ENCODE measurements at regions not wholly inside any gene's neighbourhood (a gene's known extent, or its start where the extent isn't known, plus 50 kb on each side); places are given as distances from the start of the nearest gene placed in this dataset.

DNA sequence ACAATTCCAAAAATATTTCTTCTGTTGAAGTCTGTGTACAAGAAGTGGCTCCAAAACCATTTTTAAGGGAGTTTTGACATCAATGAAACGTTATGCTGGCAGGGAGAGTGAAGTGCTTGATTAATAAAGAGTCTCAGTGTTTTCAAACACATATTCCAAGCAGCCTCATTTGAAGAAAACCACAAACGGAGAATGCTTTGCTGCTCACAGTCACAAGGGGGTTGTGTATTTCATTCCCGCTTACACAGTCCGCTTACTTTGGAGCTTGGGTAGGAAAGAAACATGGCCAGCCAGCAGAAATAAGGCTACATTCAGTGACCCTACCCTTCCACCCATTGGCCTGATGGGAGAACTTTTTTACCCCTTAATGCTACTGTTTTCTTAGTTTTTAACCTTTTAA, 586.2 kb downstream of the RAB28 start:
- TF ChIP-seq, protein P1, sequence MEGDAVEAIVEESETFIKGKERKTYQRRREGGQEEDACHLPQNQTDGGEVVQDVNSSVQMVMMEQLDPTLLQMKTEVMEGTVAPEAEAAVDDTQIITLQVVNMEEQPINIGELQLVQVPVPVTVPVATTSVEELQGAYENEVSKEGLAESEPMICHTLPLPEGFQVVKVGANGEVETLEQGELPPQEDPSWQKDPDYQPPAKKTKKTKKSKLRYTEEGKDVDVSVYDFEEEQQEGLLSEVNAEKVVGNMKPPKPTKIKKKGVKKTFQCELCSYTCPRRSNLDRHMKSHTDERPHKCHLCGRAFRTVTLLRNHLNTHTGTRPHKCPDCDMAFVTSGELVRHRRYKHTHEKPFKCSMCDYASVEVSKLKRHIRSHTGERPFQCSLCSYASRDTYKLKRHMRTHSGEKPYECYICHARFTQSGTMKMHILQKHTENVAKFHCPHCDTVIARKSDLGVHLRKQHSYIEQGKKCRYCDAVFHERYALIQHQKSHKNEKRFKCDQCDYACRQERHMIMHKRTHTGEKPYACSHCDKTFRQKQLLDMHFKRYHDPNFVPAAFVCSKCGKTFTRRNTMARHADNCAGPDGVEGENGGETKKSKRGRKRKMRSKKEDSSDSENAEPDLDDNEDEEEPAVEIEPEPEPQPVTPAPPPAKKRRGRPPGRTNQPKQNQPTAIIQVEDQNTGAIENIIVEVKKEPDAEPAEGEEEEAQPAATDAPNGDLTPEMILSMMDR (conservative IDR thresholded peaks at IDR 0.05; ENCODE audit: low read depth, low read length) = no peak
- TF ChIP-seq MXI1 (IDR thresholded peaks at IDR 0.05; ENCODE audit: borderline replicate concordance, low read depth, low read length) (no peak), RAD21 (IDR thresholded peaks at IDR 0.05; ENCODE audit: low read length) (no peak), RFX5 (IDR thresholded peaks at IDR 0.05; ENCODE audit: low read depth, low read length) (no peak), POLR2A (IDR thresholded peaks at IDR 0.05; ENCODE audit: low read depth, low read length) (no peak), CHD1 (IDR thresholded peaks at IDR 0.05; ENCODE audit: low read depth, low read length) (no peak), SMC3 (IDR thresholded peaks at IDR 0.05; ENCODE audit: low read depth, low read length) (no peak), CEBPB (IDR thresholded peaks at IDR 0.05; ENCODE audit: low read depth, low read length) (no peak), MAFK (IDR thresholded peaks at IDR 0.05; ENCODE audit: low read depth, low read length) (no peak), NFE2L2 (IDR thresholded peaks at IDR 0.05; ENCODE audit: low read depth, low read length) (no peak), MAZ (IDR thresholded peaks at IDR 0.05; ENCODE audit: borderline replicate concordance, low read depth, low read length) (no peak), FOS (IDR thresholded peaks at IDR 0.05; ENCODE audit: low read depth, low read length) (no peak)
- TF ChIP-seq, protein P2, sequence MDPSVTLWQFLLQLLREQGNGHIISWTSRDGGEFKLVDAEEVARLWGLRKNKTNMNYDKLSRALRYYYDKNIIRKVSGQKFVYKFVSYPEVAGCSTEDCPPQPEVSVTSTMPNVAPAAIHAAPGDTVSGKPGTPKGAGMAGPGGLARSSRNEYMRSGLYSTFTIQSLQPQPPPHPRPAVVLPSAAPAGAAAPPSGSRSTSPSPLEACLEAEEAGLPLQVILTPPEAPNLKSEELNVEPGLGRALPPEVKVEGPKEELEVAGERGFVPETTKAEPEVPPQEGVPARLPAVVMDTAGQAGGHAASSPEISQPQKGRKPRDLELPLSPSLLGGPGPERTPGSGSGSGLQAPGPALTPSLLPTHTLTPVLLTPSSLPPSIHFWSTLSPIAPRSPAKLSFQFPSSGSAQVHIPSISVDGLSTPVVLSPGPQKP (IDR thresholded peaks at IDR 0.05; ENCODE audit: borderline replicate concordance, low read depth, low read length) = no peak
